GM18870 (cell line): ENCODE measurements at regions not wholly inside any gene's neighbourhood (a gene's known extent, or its start where the extent isn't known, plus 50 kb on each side); places are given as distances from the start of the nearest gene placed in this dataset.

Experiments
- ATAC-seq: cut with Tn5 transposase; IDR thresholded peaks from one replicate; pipeline ENCODE4 v1.9.1; 2021; ENCODE audit warnings: moderate library complexity; ENCODE audit not compliant: unreplicated experiment

DNA sequence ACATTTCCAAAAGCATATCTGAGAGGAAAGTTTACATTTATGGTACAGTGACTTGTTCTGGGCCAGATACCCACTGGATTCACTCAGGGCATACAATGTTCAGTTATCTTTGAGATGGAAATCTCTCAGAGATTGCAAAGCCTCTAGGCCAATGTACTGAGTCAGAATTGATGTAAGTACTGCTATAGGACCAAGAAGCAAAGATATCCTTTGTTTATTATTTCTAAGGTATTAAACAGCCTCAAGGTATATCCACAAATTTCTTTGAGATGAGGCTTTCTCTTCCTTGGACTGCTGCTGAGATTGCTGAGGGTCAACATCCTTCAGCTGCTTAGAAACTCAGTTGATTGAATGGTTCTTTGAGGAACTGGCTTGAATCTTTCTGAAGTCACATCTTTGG is 484.0 kb downstream of the METTL15 start:
- ATAC-seq: no peak

DNA sequence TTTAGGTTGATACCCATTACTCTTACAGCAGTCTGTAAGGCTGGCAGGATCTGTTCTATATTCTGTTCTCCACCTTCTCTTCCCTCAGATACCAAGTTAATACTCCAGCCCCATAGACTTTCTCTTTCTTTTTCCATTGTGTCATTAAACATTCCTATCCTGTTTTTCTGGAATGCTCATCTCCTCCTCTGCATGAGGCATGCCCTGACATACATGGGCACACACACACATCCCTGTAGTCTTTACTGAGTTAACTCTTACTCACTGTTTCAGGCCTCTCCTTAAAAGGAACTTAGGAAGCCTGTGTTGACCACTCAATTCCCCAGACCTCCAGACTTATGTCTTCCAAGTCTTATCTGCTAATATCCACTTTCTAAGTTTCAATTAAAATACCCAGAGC is 476.8 kb downstream of the METTL15 start:
- ATAC-seq: no peak

DNA sequence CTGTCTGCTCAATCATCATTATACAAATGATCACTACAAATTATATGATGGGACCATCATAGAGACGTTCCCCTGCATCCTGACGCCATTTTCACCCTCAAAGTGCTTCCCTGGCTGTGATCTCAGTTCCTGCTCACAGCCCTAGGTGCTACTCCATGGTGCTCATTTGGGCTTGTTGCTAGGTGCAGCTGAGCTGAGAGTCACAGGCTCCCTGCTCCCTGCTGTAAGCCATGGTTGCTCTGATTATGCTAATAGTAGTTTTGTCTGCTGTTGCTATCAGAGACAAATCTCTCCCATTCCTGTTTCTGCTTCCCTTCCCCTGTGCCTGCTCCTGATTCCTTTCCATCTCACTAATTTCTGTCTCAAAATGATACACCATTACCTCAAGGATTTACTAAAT is 474.3 kb downstream of the METTL15 start:
- ATAC-seq: no peak

DNA sequence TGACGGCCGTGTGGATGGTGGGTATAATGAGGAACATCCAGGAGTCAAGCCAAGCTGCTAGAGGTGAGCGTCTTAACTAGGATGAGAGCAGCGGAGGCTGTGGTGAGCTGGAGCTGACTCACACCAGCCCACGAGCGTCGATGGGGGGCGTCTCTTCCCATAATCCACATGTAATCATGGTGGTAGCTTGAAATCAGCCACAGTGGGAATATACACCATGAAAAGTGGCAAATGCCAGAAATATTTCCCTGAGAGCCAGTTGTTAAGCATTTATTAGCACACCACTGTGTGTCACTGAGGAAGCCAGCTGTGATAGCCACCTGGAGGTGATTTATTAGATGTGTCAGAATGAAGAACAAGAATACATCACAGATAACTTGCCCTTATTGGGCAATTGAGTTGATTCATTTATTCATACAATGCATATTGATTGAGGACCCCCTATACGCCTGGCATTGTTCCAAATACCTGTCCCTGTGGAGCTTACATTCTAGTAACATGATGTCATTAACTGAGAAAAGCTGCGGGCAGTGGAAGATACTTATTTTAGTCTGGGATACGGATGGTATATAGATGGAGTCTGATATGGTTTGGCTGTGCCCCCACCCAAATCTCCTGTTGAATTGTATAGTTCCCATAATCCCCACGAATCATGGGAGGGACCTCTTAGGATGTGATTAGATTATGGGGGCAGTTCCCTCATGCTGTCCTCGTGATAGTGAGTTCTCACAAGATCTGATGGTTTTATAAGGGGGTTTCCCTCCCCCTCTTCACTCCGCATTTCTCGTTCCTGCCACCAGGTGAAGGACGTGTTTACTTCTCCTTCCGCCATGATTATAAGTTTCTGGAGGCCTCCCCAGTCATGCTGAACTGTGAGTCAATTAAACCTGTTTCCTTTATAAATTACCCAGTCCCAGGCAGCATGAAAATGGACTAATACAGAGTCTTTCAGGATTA is 473.4 kb downstream of the METTL15 start:
- no peak for ATAC-seq

DNA sequence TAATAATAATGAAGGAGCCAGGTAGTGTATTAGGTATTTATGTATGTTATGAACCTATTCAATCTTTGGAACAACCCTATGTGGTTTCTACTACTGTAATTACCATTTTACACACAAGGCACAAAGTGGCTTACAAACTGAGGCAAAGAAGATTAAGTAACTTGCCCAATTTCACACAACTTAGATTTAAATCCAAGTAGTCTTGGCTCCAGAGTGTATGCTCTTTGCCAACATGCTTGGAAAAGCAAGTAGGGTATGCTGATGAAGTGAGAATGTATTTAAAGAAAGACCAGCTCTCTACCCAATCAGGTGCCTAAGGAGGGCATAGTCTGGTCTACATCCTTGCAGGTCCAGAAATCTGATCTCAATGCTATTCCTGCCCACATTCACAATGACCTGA is 463.2 kb downstream of the METTL15 start:
- no peak for ATAC-seq

DNA sequence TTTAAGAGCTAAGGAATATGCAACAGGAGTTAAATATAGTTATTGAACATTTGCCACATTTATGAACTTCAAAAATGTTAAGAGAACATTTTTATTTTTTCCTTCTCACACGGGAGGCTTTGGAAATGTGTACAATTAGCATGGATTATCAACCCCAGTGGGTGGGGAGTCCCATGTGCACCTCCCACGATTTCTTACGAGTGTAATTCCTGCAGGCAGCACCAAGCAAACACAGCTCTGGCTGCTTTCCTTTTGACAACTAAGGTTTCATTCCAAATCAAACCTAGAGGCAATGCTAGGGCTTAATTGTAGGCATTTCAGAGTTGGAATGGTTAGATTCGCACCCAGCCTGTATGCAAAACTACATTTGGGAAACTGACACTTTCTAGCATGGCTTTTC is 460.9 kb downstream of the METTL15 start:
- ATAC-seq: no peak

DNA sequence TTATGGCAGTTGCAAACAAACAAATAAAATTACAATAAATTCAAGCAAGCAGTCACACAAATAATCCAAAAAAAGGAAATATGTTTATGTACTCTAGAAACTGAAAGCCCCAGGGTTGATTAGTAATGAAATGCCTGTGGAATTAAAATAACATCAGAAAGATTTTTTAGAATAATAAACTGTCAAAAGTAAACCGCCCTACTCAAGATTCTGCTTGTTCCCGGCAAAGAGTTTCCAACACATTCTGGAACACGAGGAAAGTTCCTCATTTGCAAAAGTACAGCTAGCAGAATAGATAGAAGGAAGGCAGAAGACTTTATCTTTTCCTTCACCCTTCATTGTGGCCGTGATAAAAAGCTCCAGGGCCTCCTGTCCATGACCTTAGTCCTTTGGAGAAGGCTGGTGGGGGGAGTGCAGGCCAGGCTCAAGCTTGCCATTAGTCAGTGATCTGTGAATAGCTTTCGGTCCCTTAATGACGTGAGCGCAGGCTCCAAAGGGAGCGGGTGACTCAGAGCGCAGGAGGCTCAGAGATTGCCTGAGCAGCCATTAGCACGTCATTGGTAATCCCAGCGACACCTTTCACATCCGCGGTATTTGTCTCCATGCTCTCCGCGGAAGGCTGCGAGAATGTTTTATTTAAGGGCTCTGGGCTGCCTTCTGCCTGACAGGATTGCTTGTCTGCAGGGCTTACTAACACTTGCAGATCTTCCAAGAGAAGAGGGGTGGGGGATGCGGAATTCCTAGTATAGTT is 458.3 kb downstream of the METTL15 start:
- no peak for ATAC-seq

DNA sequence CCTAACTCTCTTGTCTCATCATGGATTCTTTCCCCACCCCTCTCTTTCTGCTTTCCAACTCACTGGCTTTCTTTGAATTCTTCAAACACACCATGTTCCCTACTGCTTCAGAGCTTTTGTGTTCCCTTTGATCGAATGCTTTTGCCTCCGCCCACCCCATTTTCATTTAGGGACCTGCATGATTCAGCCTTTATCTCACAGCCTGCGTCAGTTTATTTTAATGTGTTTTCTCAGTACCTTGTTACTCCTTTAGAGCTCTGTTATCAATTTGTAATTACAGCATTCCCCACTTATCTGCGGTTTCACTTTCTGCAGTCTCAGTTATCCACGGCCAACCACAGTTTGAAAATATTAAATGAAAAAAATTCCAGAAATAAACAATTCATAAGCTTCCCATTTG is 451.3 kb downstream of the METTL15 start:
- no peak for ATAC-seq

DNA sequence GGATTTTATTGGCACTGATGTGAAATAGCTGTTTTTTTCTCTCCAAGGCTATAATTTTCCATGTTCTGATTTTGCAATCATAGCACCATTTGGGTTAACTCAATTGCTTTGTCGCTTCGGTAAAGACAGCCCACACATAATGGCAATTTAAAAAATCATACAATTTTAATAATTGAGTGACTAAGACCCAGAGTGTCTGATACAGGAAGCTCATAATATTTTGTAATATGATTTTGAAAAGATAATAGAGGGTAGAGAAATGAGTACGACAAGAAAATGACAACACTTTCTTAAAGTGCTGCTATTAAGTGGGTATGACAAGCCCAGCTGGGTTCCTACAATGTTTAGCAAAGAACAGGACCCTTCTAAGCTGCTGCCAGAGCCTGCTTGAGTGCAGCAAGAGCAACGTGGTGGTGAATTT is 439.1 kb downstream of the METTL15 start:
- ATAC-seq: no peak

DNA sequence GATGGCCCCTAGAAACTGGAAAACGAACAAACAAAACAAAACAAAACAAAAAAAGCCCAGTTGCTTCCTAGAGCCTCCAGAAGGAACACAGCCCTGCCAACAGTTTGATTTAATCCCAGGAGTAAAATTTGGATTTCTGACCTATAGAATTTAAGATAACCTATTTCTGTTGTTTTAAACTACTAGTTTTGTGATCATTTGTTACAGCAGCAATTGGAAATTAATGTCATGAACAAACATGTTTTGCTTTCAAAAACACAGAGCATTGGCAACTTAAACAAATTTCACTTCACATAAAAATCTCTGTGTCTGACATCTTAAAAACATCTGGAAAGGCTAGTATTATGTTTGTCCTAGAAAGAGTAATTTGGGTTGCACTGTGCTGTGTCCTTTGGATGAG is 437.3 kb downstream of the METTL15 start:
- ATAC-seq: no peak

DNA sequence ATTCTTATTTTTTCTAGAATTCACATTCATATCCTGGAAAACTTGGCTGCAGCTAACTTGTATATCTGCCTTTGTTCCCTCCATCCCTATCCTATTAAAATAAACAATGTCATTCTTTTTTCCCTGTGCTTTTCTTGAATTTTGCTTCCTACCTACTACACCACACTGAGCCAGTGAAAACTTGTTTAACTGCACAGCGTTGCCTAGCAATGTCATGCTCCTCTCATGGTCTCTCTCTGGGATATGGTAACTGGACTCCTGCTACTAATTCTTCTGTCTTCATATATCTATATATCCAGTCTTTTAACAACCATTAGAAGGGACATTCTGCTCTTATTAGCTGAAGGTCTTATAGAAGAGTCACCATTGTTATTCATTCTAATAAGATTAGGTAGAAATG is 434.4 kb downstream of the METTL15 start:
- ATAC-seq: no peak

DNA sequence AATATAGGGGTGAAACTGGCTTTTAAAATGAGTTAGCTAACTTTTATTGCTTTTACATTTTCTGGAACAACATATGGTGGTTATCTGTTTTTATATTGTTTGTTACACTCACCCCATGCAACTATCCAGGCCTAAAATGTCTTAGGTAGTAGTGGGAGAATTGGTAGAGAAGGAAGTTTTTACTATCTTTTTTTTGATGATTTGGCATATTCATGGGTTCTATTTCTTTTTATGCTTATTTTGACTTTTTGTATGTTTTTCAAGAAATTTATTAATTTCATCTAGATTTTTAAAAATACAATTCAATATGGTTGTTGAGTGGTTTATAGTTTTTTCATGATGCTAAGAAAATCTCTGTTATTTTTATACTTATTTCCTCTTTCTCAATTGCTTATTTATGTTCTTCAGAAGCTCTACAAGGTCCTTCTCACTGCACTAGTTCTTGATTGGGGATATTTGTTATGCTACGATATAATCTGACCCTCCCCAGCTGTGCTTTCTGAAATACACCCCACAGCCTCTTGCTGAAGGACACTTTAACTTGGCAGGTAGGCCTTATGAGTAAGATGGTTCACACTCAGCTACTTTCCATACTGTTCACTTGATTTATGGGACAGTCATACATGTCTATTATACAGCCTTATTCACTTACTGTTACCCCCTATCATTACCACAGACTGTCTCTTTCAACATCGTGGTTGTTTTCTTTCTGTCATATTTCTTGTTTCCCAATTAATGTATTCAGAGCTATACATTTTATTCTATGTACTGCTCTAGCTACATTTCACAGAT is 431.2 kb downstream of the METTL15 start:
- ATAC-seq: no peak

DNA sequence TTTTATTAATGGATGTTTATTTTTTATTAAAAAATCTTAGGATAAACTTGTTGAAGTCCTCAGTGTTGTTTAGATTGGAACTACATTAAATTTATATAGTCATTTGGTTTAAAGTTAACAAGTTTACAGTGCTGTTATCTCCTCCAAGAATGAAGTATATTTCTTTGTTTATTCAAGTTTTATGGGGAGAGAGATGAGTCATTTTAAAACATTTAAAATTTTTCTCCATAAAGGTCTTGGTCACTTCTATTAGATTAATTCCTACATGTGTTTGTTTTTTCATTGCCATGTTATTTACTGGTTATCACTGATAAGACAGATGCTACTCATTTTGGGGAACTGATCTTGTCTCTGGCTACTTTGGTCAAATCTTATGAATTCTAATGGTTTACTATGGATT is 429.6 kb downstream of the METTL15 start:
- no peak for ATAC-seq

DNA sequence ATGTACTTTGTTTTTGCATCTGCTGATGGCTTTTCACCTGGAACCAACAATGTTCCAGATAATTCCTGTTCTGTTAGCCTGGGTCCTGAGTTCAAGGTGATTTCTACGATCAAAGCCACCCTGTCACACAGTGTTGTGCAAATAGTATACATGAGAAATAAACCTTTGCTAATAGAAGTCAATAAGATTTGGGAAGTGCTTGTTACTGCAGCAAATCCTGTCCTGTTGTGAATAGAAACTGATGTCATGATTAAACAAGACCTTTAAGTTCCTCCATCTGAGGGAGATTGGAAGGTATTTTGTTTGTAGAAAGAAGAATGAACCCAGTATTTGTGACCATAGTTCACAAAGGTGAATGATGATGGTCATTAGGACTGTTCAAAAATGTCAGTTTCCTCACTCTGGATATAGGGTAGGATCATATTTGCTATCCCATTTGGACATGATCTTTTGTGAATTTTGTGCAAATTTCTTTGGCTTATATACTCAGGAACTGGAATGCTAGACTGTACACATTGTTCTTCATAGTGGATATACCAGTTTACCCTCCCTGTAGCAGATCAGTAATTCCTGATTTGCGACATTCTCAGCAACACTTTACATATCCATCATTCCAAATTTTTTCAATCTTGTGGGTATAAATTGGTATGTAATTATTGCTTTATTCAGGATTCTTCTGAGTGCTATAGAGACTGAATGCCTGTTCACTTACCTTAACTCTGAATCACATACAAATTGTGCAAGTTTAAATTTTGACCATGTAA is 428.5 kb downstream of the METTL15 start:
- no peak for ATAC-seq

DNA sequence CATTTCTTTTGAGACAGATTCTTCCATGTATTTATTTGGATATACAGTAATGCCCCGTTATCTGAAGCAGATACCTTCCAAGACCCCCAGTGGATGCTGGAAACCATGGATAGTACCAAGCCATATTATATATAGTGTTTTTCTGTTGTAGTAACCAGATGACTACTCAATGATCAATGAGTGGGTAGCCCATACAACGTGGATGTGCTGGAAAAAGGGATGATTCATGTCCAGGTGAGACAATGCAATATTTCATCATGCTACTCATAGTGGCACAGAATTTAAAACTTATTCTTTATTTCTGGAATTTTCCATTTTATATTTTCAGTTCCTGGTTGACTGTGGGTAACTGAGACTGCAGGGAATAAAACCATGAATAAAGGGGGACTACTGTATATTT is 427.5 kb downstream of the METTL15 start:
- no peak for ATAC-seq

DNA sequence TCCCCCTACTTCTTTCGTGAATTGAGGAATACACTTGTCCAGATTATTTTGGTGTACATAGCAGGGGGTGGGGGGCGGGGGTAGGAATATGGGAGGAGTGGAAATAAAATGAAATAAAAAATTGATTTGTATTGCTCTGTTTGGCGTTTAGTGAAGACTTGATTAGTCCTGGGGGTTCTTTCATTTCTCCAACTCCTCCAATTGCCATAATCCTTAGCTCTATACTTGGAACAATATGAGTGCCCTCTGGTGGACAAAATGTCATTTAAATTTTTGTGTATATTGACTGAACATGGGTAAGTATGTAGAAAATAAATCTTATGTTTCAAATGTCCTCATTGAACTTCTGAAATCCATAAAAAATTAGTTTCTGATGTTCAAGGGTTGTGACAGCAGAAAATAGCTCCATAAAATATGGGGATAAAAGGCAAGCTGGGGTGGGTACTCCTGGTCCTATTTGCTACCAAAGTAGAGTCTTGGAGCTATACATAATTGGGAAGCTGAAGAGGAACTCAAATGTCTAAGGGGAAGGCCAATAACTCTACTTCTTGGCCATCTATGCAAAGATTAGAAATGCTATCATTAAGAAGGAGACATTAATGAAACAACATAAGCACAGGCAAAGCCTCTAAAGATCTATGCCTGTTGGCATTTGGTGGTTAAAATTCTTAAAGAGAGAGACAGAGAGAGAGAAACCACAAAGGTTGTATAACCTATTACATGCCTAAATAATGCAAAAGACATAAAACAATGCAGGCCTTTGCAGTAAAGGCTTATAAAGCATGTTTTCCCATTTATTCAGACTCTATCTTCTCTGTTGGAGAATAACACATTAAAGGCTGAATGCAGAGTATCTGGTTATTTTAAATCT is 421.6 kb downstream of the METTL15 start:
- ATAC-seq: no peak

DNA sequence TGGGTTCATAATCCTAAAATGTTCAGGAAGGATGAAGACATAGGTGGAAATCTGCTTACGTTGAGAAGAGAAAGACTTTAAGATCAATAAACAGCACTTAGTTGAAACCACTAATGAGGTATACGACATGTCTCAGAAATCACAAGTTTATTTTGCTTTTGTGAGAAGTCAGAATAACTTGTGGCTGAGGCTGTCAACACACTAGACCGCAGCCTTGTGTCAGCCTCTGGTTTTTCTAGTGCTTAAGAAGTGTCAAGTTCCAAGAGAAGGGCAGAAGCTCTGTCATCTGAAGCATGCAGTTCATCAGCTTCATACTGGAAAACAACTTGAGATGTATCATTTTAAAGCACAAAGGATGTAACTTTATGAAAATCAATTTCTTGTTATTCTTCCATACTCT is 420.9 kb downstream of the METTL15 start:
- ATAC-seq: no peak

DNA sequence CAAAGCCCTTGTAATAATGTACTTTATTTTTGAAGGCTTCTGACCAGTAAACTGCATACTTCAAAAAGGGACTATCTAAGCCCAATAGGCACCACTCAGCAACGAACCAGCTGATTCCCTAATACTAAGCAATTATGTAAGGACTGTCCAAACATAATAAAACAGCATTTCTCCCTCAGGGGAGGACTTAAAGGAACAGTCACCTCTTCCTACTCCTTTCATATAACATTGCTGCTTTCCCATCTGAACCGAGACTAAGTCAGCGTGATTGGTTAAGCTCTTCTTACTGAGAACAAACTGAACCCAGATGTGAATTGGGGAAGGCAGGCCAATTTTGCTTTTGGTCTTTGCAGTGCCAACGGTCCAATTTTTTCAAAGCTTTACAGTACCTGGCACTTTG is 420.0 kb downstream of the METTL15 start:
- no peak for ATAC-seq

DNA sequence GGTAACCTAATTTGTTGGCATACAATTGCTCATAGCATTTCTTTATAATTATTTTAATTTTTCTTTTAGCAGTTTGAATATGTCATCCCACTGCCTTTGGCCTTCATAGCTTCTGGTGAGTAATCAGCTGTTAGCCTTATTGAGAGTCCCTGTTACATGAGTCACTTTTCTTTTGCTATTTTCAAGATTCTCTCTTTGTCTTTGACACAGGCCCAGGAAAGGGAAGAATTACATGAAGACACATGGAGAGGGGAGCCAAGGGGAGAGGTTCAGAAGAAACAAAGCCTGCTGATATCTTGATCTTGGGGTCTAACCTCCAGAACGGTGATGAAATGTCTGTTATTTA is 418.2 kb downstream of the METTL15 start:
- no peak for ATAC-seq
